Loucy (cell line): ENCODE measurements at regions not wholly inside any gene's neighbourhood (a gene's known extent, or its start where the extent isn't known, plus 50 kb on each side); places are given as distances from the start of the nearest gene placed in this dataset.

Source experiments
- EZH2phosphoT487 ChIP-seq: fragments of 200-600 bp; IDR thresholded peaks from 2 replicates; pipeline ENCODE4 v1.6.1; 2018; ENCODE audit warnings: antibody characterized with exemption, mild to moderate bottlenecking, moderate library complexity, borderline replicate concordance
- TF ChIP-seq, protein P1 (sequence below): fragments of 200-600 bp; sonication (generic); conservative IDR thresholded peaks from 2 replicates; pipeline ENCODE4 v1.5.1; 2014; ENCODE audit warnings: mild to moderate bottlenecking, antibody characterized with exemption, low read length

DNA sequence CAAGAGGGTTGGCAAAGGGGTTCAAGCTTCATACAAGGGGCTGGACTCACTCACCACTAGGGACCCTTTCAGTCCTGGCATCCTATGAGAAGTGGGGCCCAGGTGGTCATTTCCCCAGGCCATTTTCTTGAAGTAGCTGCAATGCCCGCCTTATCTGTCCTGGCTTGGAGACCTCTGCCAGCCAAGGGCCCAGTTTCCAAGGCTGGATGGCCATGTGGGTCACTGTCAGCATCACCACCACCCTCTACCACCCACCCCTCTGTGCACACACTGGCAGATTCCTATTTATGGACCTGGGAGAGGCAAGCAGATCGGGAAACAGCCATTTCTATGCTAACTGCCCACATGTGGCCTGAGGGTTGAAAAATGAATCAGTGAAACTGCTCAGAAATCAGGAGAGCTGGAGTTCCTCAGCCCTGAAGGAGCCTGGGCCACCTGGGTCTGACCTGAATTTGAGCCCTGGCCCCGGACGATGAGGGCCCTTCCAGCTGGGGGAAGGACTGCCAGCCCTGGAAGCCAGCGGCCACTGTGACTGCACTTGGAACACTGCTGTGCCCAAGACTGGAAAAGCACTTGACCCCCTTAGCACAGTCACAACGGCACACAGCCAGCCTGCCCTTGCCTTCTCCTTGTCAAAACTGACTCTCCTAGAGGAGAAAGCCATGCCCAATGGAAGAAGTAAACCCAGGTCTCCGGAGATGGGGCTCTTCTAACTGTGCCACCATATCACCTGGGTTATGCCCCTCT lies 442.2 kb downstream of the BUD13 start:
- TF ChIP-seq, protein P1, sequence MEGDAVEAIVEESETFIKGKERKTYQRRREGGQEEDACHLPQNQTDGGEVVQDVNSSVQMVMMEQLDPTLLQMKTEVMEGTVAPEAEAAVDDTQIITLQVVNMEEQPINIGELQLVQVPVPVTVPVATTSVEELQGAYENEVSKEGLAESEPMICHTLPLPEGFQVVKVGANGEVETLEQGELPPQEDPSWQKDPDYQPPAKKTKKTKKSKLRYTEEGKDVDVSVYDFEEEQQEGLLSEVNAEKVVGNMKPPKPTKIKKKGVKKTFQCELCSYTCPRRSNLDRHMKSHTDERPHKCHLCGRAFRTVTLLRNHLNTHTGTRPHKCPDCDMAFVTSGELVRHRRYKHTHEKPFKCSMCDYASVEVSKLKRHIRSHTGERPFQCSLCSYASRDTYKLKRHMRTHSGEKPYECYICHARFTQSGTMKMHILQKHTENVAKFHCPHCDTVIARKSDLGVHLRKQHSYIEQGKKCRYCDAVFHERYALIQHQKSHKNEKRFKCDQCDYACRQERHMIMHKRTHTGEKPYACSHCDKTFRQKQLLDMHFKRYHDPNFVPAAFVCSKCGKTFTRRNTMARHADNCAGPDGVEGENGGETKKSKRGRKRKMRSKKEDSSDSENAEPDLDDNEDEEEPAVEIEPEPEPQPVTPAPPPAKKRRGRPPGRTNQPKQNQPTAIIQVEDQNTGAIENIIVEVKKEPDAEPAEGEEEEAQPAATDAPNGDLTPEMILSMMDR, result no peak
- no peak for TF ChIP-seq EZH2phosphoT487
